ENCODE measurements at regions not wholly inside any gene's neighbourhood (a gene's known extent, or its start where the extent isn't known, plus 50 kb on each side); places are given as distances from the start of the nearest gene placed in this dataset.

GRCh38 chr17:33514369-33514768 is 221.3 kb upstream of the ASIC2 start:
- no peak for DNase-seq

GRCh38 chr17:33515974-33516373 is 222.9 kb upstream of the ASIC2 start:
- no peak for DNase-seq

DNA sequence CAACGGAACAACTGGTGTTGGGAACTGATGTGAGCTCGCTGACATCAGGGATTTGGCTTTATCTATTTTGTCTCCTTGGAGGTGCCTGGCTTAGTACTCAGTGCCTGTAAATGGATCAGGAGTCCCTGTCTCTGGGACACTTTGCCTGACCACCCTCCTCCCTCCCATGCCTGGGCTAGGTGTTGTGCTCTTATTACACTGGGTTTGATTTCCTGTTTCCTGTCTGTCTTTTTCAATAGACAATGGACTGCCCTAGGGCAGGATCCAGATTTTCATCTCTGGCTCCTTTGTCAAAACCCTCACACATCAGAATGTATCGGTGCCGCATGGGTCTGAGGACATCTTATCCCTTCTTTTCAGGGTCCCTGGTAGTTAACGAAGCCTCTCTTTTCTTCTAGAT is 223.6 kb upstream of the ASIC2 start:
- DNase-seq, result no peak

- no peak for DNase-seq
Observed at GRCh38 chr17:33517746-33518145, 224.7 kb upstream of the ASIC2 start.

DNA sequence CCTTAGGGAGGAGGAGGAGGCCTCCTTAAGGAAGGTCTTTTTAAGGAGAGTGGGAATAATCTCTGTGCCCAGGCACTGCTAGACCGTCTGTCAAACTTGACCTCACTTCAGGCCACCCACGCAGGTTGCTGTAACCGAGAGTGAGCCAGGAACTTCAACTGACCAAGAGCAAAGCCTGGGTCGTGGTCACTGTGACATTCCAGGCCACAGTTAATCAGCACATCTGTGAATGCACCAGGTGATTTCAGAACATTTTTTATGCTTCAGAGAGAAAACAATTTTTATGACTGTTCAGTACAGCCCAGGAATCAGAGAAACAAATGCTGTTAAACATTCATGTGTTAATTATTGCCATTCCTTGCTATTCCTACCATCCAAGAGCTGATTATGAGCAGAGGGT is 226.6 kb upstream of the ASIC2 start:
- no peak for DNase-seq

DNA sequence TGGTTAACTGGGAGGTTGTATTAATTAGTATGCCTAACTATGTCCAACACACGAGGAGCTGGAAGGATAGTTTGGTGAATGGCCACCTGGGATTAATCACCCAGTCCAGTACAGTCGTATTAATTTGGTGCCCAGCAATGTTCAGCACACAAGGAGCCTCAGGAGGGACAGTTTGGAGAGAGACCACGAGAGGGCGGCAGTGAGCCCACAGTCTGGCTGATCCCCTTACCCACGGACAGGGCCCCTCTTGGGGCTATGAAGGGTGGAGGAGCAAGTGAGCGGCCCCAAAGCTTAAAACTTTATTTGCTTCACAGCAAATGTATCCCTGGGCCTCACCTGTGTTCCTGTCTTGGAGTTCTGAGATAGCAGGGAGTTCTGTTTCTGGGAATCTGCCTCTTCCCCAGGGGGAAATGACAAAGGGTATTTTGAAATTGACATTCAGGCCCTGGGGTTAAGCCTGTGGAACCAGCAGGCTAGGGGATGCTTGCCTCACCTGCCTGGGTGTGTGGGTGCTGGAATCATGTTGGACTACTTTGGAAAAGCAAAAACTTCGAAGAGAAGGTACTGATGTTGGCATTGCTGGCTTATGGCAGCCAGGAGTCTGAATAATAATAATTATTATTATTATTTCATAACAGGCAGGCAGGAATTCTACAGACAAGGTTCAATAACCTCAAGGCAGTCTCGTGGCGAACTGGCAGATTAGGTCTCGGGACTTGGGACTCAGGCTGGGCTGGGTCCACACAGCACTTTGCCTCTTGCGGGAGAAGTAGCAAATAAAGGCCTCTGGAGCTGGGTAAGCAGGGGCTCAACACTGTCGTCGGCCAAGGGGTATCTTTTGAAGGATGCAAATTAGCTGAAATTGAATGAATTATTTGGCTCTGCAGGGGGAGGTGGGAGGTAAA is 227.6 kb upstream of the ASIC2 start:
- peak; percentile 44 for DNase-seq

- no peak for DNase-seq
Observed at GRCh38 chr17:33521784-33522183, 228.7 kb upstream of the ASIC2 start.

DNA sequence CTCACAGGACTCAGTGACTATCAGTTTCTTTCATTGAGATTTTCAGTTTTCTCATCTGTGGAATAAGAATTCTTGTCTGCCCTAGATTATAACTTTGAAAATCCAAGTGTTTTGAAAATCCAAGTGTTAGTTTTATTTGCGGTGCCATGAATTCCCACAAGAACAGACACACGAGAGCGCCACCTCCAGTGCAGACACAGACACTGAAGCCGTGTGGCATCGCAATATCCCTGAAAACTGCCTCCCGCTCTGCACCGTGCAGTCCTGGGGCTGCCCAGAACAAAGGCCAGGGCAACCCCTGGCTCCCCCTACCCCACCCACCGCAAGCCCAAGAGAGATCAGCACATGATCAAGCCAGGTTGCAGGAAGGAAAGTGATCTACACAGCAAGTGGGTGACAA is 229.5 kb upstream of the ASIC2 start:
- DNase-seq, result no peak

DNA sequence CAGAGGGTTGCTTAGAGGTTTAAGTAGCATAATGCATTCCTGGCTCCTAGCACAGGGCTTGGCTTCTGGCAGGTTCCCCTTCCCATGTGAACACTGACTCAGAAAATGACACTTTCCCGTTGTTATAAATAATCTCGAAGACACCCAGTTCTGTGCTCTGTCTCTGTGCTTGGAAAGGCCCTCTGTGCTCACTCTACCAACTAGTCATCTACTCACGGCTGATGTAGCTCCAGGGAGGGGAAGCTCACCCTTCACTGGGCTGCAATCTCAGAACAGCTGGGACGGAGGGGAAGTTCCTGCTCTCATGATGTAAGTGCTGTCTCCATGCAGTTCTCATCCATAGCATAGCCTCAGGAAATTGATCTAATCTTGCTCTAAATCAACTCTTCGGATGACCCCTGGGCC is 230.5 kb upstream of the ASIC2 start:
- DNase-seq, result no peak

GRCh38 chr17:33525186-33525585 is 232.1 kb upstream of the ASIC2 start:
- DNase-seq, result no peak

DNA sequence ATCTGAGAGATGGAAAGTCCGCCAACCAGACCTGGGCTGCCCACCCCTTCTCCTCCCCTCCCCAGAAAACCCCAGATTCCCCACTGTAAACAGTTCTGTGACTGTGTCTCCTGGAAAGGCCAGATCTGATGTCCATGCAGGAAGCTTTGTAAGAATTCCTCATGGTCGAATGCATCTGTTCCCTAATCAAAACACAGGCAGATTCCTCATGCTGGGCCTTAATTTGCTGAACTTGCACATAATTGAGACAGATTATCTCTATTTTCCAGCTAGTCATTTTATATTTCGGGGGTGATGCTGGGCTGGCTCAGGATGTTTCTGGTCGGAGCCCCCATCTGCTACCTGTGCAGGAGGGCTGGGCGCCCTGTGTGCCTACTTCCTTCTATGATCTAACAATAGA is 233.6 kb upstream of the ASIC2 start:
- DNase-seq, result no peak

- no peak for DNase-seq
Observed at GRCh38 chr17:33527290-33527689, 234.2 kb upstream of the ASIC2 start.

- no peak for DNase-seq
Observed at GRCh38 chr17:33528846-33529245, 235.8 kb upstream of the ASIC2 start.

- DNase-seq, result no peak
Observed at GRCh38 chr17:33529816-33530215, 236.7 kb upstream of the ASIC2 start.

DNA sequence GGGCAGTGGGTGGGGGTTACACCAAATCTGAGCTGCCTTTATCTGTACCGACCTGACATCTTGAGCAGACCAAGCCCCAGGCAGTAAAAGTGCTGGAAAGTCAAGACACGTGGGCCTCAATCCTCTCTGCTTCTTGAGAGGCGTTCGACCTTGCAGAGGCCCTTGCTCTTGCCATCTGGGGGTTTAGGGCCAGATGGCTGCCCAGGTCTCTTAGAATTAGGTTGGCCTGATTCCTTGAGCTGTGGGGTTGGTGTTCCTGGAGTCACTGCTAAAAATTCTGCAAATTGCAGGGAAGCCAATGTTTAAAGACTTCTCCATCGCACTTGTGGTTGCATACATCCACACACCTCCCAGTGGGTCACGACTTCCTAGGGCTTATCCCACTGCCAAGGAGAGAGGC is 238.2 kb upstream of the ASIC2 start:
- no peak for DNase-seq

GRCh38 chr17:33534087-33534486 is 241.0 kb upstream of the ASIC2 start:
- DNase-seq, result no peak

DNA sequence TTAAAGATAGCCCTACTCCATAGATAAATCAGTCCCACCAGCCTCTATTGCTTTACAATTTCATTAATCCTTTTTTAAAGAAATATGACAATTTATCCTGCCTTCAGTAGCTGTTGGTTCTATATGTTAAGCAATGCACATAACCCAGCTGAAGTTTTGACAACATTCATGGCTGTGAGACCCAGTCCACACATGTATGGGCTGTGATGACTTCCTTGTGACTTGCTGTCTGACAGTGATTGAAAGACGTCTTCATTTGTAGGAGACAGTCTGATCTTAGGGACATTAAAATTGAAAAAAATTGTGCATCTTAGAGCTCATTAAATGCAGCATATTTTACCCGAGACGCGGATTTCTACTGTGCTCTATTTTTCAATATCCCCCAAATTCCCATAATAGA is 252.0 kb upstream of the ASIC2 start:
- DNase-seq, result no peak

GRCh38 chr17:33550261-33550660 is 257.2 kb upstream of the ASIC2 start:
- no peak for DNase-seq

DNA sequence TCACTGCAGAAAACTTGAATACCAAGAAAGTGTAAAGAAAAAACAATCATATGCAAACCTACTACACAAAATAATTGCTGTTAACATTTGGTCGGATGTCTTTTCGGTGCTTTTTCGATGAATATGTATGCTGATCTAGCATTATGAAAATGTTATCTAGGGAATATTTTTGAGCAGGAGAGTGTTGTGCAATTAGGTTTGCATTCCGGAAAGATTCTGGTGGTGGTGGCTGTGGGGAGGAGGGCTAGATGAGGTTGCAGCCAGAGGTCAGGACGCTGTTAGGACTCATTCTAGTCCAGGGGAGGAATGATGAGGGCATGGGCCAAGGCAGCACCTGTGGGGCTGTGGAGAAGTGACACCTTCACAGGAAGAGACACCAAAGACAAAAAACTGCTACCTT is 258.0 kb upstream of the ASIC2 start:
- no peak for DNase-seq

- DNase-seq, result no peak
Observed at GRCh38 chr17:33551911-33552310, 258.8 kb upstream of the ASIC2 start.

- DNase-seq, result no peak
Observed at GRCh38 chr17:33560165-33560564, 267.1 kb upstream of the ASIC2 start.

DNA sequence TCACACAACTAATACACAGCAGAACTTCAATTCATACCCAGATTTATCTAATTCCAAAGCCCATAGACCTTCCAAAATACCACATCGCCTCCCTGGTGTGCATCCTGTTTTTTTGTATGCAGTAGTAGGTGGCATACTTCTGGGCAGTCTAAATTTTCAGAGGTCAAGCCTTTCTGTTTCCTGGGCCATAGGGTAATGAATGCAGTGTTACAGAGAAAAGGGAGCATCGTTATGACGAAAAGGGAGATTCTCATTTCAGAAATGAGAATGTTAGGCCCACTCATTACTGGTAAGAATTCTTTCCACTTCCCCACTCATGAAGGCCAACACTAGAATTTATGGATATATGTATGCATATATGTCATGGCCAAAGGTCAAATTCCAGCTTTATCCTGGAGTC is 267.8 kb upstream of the ASIC2 start:
- no peak for DNase-seq

- DNase-seq, result no peak
Observed at GRCh38 chr17:33561569-33562334, 268.7 kb upstream of the ASIC2 start.
